HepG2 (cell line): ENCODE measurements at regions not wholly inside any gene's neighbourhood (a gene's known extent, or its start where the extent isn't known, plus 50 kb on each side); places are given as distances from the start of the nearest gene placed in this dataset.

Source experiments
- CREB1 ChIP-seq, 2 experiments: fragments of 450-650 bp in 1 of 2; IDR thresholded peaks; 2 replicates each; pipeline ENCODE4 v1.6.1; 2016 to 2017; ENCODE audit warnings: control low read depth in 1 of 2, mild to moderate bottlenecking in 1 of 2, missing compliant biosample characterization in 1 of 2, missing genetic modification characterization in 1 of 2
- EED ChIP-seq: sonication (generic); formaldehyde crosslinking; IDR thresholded peaks from 2 replicates; pipeline ENCODE4 v1.5.0; 2020; ENCODE audit warnings: mild to moderate bottlenecking, missing genetic modification reagents
- JUND ChIP-seq: sonication (generic); formaldehyde crosslinking; IDR thresholded peaks from 2 replicates; pipeline ENCODE4 v1.8.0; 2022; ENCODE audit warnings: mild to moderate bottlenecking, missing genetic modification reagents
- NFE2L1 ChIP-seq: sonication (generic); formaldehyde crosslinking; IDR thresholded peaks from 2 replicates; pipeline ENCODE4 v1.4.0; 2020; ENCODE audit warnings: missing genetic modification reagents, mild to moderate bottlenecking, borderline replicate concordance
- NKX3-1 ChIP-seq: sonication (generic); formaldehyde crosslinking; IDR thresholded peaks from 2 replicates; pipeline ENCODE4 v1.5.0; 2020; ENCODE audit warnings: missing genetic modification reagents
- TP53 ChIP-seq: sonication (generic); formaldehyde crosslinking; conservative IDR thresholded peaks from 2 replicates; pipeline ENCODE4 v1.4.0; 2020; ENCODE audit warnings: missing genetic modification reagents
- ZNF30 ChIP-seq: sonication (generic); formaldehyde crosslinking; IDR thresholded peaks from 2 replicates; pipeline ENCODE4 v1.5.0; 2020; ENCODE audit warnings: mild to moderate bottlenecking, missing genetic modification reagents
- ZNF605 ChIP-seq: sonication (generic); formaldehyde crosslinking; IDR thresholded peaks from 2 replicates; pipeline ENCODE4 v1.8.0; 2022; ENCODE audit warnings: mild to moderate bottlenecking, missing genetic modification reagents
- TF ChIP-seq, protein P1 (sequence below): sonication (generic); formaldehyde crosslinking; IDR thresholded peaks from one replicate; pipeline ENCODE4 v1.5.1; 2020; ENCODE audit warnings: mild to moderate bottlenecking, missing genetic modification reagents; ENCODE audit errors: not compliant biosample characterization

DNA sequence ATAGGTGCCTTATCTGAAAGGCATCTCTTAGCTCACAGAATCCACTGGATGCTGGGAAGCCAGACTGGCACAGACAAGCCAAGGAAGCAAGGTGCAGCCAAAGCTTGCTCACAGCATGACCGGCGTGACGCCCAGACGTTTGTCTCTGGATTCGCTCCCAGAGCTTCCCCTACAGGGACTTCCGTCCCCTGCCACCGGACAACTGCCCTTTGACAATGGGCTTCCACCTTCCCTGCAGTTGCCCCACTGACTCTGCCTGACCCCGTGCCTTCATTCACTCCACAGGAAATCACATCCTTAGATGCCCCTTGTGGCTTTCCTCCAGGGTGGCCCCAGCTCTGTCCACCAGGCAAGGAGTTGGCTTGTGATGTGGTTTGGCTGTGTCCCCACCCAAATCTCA is 94.8 kb upstream of the CDH4 start (continued):
- TF ChIP-seq, protein P1, sequence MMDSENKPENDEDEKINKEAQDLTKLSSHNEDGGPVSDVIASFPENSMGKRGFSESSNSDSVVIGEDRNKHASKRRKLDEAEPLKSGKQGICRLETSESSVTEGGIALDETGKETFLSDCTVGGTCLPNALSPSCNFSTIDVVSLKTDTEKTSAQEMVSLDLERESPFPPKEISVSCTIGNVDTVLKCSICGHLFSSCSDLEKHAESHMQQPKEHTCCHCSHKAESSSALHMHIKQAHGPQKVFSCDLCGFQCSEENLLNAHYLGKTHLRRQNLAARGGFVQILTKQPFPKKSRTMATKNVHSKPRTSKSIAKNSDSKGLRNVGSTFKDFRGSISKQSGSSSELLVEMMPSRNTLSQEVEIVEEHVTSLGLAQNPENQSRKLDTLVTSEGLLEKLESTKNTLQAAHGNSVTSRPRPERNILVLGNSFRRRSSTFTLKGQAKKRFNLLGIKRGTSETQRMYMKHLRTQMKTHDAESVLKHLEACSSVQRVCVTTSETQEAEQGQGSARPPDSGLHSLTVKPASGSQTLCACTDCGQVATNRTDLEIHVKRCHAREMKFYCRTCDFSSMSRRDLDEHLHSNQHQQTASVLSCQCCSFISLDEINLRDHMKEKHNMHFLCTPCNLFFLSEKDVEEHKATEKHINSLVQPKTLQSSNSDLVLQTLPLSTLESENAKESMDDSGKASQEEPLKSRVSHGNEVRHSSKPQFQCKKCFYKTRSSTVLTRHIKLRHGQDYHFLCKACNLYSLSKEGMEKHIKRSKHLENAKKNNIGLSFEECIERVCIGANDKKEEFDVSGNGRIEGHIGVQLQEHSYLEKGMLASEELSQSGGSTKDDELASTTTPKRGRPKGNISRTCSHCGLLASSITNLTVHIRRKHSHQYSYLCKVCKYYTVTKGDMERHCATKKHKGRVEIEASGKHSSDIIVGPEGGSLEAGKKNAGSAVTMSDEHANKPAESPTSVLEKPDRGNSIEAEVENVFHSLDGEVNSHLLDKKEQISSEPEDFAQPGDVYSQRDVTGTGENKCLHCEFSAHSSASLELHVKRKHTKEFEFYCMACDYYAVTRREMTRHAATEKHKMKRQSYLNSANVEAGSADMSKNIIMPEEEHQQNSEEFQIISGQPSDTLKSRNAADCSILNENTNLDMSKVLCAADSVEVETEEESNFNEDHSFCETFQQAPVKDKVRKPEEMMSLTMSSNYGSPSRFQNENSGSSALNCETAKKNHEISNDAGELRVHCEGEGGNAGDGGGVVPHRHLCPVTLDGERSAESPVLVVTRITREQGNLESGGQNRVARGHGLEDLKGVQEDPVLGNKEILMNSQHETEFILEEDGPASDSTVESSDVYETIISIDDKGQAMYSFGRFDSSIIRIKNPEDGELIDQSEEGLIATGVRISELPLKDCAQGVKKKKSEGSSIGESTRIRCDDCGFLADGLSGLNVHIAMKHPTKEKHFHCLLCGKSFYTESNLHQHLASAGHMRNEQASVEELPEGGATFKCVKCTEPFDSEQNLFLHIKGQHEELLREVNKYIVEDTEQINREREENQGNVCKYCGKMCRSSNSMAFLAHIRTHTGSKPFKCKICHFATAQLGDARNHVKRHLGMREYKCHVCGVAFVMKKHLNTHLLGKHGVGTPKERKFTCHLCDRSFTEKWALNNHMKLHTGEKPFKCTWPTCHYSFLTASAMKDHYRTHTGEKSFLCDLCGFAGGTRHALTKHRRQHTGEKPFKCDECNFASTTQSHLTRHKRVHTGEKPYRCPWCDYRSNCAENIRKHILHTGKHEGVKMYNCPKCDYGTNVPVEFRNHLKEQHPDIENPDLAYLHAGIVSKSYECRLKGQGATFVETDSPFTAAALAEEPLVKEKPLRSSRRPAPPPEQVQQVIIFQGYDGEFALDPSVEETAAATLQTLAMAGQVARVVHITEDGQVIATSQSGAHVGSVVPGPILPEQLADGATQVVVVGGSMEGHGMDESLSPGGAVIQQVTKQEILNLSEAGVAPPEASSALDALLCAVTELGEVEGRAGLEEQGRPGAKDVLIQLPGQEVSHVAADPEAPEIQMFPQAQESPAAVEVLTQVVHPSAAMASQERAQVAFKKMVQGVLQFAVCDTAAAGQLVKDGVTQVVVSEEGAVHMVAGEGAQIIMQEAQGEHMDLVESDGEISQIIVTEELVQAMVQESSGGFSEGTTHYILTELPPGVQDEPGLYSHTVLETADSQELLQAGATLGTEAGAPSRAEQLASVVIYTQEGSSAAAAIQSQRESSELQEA (CRISPR knock-in tag) = no peak
- TF ChIP-seq TP53 (CRISPR knock-in tag) (no peak), NFE2L1 (CRISPR knock-in tag) (no peak), EED (no peak), CREB1 (IDR thresholded peaks at IDR 0.05) (no peak), CREB1 (CRISPR knock-in tag; IDR thresholded peaks at IDR 0.05) (no peak), ZNF30 (CRISPR knock-in tag) (no peak), JUND (no peak), ZNF605 (CRISPR knock-in tag) (no peak), NKX3-1 (CRISPR knock-in tag) (no peak)
